Fibroblast of skin of scalp (primary cell): ENCODE measurements at regions not wholly inside any gene's neighbourhood (a gene's known extent, or its start where the extent isn't known, plus 50 kb on each side); places are given as distances from the start of the nearest gene placed in this dataset.

Source experiments
- DNase-seq: peaks from one replicate; pipeline ENCODE4 v3.0.0-alpha.2; 2013

DNA sequence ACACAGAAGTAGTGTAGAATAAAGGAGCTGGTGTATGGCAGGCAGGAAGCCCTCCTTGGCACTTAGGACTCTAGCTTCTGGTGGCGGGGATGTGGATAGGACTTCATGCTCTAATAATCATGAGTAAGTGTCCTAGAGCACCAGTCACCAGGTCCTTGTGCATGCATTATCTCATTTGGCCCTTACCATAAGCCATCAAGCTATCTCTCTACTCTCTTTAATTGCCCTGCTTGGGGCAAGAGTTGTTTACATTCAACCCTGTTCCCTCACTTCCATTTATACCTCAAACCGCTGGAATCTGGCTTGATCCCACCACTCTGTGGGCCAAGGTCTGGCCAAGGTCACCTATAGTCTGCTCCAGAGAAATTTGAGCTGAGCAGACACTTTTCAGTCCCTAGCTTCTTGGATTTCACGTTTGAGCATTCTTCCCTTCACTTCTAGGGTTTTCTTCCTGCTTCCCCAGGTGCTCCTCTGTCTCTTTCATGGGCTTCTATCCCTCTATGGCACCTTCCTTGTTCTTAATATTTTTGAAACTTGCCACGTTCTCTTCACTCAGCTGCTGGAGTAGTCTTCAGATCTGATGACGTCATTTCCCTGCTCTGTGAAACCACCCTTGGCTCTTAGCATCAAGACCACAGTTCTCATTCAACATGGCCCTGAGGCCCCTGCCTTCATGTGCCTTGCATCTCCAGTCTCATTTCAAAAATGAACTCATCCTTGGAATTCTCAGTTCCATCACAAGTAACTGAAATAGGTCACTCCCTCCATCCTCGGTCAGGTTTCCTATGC lies 94.9 kb upstream of the GATA6 start:
- no peak for DNase-seq

GRCh38 chr18:22080035-22080434 lies 89.4 kb upstream of the GATA6 start:
- DNase-seq = no peak

- no peak for DNase-seq
Measured at GRCh38 chr18:22082408-22082807, 87.0 kb upstream of the GATA6 start.

- no peak for DNase-seq
Measured at GRCh38 chr18:22084547-22084946, 84.8 kb upstream of the GATA6 start.

GRCh38 chr18:22086973-22087372 lies 82.4 kb upstream of the GATA6 start:
- DNase-seq = no peak

- no peak for DNase-seq
Measured at GRCh38 chr18:22088029-22088428, 81.4 kb upstream of the GATA6 start.

- DNase-seq = no peak
Measured at GRCh38 chr18:22088996-22089640, 80.3 kb upstream of the GATA6 start.

- DNase-seq = no peak
Measured at GRCh38 chr18:22091341-22091740, 78.0 kb upstream of the GATA6 start.

- no peak for DNase-seq
Measured at GRCh38 chr18:22093731-22094357, 75.5 kb upstream of the GATA6 start.

- no peak for DNase-seq
Measured at GRCh38 chr18:22094358-22094734, 75.0 kb upstream of the GATA6 start.

GRCh38 chr18:22098563-22098989 lies 70.8 kb upstream of the GATA6 start:
- DNase-seq = no peak

GRCh38 chr18:22099925-22100324 lies 69.5 kb upstream of the GATA6 start:
- no peak for DNase-seq

DNA sequence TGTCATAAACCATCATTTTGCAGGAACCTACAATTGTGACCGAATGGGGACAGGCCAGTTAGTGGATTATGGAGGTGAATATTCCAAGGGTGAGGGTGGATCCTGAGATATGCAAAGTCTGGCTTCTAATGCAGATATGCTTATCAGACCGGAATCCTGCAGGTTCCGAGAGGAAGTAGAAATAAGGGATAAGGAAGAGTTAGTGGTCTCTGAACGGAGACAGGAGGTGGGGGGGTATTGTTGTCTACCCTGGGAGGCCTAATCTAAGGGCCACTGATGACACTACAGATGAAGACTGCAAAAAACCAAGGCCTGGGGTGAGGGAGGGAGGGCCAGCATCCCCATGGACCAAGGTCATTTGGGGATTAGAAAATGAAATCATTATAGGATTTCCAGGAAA lies 67.7 kb upstream of the GATA6 start:
- no peak for DNase-seq

- no peak for DNase-seq
Measured at GRCh38 chr18:22102953-22103646, 66.3 kb upstream of the GATA6 start.

GRCh38 chr18:22103647-22104031 lies 65.8 kb upstream of the GATA6 start:
- DNase-seq = no peak

DNA sequence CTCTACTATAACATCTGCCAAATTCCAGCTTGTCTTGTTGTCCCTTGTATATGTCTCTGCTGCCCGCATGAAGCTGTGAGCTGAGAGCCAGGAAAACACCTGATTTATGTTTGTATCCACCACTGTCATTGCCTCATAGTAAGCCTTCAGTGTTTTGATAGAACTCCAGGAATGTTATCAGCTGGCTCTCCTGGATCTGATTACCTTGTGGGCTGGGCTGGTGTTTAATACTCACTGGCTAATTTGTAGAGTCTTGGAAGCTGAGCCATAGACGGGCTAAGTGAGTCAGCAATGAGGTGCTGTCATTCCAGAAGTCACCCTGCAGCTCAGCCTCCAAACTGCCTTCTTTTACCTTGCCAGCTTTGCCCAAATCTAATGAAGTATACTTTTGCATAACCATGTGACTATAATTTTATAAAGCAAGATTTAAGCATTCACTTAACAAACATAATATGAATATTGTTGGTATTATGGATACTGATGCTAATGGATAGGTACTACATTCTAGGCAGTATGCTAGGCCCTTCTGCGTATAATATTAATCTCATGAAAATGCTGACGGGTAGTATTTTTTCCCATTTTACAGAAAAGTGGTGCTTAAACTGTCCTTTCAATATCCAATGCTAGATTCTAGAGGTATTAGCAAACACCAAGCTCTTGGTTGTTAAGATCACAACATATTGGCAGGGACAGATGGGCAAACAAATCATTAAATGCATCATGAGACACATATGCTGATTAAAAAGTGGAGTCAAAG lies 62.7 kb upstream of the GATA6 start:
- DNase-seq = no peak

GRCh38 chr18:22108674-22109073 lies 60.7 kb upstream of the GATA6 start:
- no peak for DNase-seq

- DNase-seq = no peak
Measured at GRCh38 chr18:22109535-22109934, 59.9 kb upstream of the GATA6 start.

DNA sequence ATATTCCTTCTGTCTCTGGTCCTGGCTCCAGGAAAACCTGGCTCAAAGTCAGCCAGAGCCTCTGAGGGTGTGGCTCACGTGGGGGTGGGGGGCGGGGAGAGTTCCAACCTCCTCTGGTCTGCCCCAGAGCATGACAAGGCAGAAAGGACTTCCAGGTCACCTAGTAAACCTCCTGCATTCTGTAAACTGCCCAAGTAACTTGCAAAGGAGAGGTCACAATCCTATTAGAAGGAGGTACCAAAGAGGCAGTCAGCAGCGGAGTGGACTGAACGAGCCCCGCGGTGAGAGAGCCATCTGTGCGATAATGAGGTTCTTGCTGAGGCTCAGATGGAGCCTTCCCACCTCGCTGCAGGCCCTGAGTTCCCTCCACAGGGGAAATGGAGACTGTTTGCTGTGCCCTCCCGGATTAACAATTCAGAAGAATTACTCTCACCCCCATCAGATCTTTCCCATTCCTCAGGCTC lies 58.9 kb upstream of the GATA6 start:
- DNase-seq = no peak

GRCh38 chr18:22112215-22112614 lies 57.2 kb upstream of the GATA6 start:
- DNase-seq = no peak

- no peak for DNase-seq
Measured at GRCh38 chr18:22113144-22113844, 56.1 kb upstream of the GATA6 start.
